KBM-7 (cell line): ENCODE measurements at regions not wholly inside any gene's neighbourhood (a gene's known extent, or its start where the extent isn't known, plus 50 kb on each side); places are given as distances from the start of the nearest gene placed in this dataset.
"Not testable (repeated sequence)": the region's sequence is repeated elsewhere in the genome, so short reads cannot be mapped to it uniquely, and the experiment has no call there.

ENCODE experiments used
- DNase-seq: peaks from one replicate; pipeline ENCODE4 v3.0.0-alpha.2; 2015
- in situ Hi-C: fragments of 300-500 bp; cut with MboI; formaldehyde crosslinking; loops from 2 replicates; pipeline ENCODE4 v1.14.3; 2020; ENCODE audit warnings: low sequenced_read_pairs, low pct_unique_long_range_greater_than_20kb, mixed read lengths

DNA sequence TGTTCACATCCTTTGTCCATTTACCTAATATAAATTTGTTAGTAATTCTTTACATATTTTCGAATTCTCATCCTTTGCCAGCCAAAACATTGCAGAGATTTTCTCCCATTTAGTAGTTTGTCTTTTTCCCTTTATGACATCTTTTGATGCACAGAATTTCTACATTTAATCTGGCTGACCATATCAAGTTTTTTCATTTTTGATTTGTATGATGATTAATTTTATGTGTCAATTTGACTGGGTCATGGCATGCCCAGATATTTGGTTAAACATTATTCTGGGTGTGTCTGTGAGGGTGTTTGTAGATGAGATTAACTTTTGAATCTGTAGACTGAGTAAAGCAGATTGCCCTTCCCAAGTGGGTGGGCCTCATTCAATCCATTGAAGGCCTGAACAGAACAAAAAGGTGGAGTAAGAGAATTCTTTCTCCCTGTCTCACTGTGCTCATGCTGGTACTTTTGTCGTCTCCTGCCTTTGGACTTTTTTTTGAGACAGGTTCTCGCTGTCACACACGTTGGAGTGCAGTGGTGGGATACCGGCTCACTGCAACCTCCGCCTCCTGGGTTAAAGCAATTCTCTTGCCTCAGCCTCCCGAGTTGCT is 72.1 kb upstream of the EPB41L1 start:
- in situ Hi-C loops, result no loop called here
- no peak for DNase-seq

DNA sequence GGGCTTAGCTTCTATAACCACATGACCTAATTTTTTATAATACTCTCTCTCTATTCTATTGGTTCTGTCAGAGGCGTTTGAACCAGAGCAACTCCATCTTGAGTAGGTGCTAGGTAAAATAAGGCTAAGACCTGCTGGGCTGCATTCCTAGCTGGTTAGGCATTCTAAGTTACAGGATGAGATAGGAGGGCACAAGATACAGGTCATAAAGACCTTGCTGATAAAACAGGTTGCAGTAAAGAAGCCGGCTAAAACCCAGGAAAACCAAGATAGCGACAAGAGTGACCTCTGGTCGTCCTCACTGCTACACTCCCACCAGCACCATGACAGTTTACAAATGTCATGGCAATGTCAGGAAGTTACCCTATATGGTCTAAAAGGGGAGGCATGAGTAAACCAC is 71.3 kb upstream of the EPB41L1 start:
- in situ Hi-C loops, DNase-seq: not testable (repeated sequence)

DNA sequence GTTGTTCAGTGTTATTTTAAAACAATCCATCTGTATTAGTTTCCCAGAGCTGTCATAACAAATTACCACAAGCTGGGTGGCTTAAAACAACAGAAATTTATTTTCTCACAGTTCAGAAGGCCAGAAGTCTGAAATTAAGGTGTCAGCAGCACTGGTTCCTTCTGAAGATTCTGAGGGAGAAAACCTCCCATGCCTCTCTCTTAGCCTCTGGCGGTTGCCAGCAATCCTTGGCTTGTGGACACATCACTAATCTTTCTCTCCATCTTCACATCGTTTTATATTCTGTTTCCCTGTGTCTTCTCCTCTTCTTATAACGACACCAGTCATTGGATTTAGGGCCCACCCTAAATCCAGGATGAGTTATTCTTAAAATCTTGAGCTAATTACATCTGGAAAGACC is 70.2 kb upstream of the EPB41L1 start:
- DNase-seq, result no peak
- in situ Hi-C loops, result no loop called here

DNA sequence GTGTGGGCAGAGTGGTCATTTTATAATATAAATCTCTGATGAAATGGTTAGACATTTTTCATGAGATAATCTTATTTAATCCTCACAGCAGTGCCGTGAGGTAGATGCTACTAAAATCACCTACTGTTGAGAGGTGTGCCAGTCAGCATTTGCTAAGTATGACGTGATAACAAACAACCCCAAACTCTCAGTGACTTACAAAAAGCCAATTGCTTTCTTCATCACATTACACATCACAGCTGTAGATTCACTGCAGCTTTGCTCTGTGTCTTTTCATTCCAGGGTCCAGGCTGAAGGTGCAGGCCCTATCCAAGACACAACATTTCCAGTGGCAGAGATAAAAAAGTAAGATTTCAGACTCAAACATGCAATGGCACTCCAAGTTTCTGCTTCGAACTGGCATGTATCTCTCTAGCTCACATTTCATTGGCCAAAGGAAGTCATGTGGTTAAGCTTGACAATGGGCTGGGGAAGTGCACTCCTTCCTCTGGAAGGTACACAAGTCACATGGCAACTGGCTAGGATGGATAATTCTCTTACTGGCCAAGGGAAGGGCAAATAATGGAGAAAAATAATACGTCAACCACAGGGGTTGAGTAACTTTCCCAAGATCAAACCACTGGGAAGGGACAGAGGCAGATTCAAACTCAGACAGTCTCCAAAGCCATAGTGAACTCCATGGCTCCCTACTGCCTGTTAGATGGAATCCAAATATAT is 69.5 kb upstream of the EPB41L1 start:
- peak; percentile 56 for DNase-seq
- in situ Hi-C loops, result no loop called here

DNA sequence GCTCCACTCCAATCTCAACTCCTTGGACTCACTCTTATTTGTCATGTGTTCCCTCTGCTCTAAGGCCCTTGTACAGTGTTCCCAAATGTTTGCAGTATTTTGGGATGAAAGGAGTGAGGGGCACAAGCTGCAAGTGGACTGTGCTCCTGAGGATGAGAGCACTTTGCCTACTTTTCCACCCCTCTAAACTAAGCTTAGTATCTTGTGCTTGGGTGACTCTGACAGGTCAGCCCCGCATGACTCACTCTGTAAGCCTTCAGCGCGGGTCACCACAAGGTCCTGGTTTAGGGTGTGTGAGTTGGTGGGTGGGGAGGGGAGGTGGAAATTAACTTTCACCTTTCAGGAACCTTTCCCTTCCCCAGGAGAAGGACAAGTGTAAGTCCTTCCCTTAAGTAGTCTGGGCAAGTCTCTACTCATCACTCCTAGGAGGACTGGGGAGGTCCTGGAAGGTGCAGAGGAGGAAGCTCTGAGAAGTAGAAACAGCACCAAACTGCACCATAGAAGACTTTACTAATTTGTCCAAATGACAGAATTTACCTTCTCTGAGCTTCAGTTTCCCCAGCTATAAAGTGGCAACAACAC is 68.8 kb upstream of the EPB41L1 start:
- peak; percentile 65 for DNase-seq
- in situ Hi-C loops, result no loop called here

DNA sequence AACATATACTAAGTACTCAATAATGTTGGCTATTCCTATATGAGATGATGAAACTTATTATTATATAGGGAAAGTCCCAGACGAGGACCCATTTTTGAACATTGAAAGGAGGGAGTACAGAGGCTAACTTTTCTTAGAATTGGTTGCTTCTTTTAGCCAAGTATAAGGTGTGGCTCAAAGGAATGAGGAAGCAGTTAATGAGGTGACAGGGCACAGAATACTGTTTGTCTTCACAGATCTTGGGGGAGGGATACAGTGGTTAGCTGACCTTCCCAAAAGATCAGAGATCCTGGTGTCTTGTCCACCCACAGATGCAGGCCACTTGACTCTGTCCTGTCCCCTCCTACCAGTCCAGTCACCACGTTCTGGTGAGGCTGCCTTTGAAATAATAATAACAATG is 67.8 kb upstream of the EPB41L1 start:
- in situ Hi-C loops, result no loop called here
- DNase-seq, result peak; percentile 46

DNA sequence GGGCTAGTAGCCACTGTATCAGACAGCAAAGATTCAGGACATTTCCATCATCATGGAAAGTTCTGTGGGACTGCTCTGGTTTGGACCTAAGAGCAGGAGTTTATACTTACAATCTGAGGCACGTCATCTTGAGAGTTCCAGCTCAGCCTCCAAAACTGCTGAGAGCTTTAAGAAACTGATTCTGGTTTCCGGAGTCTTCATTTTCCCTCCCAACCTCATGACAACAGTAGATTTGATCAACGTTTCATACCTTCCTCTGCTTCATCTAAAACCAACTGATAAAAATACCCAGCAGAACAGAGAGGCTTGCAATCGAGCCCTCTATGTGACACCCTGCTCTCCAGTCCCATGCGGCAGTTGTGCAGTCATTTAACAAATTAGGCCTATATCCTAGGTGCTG is 64.3 kb upstream of the EPB41L1 start:
- DNase-seq, result no peak
- in situ Hi-C loops, result no loop called here

DNA sequence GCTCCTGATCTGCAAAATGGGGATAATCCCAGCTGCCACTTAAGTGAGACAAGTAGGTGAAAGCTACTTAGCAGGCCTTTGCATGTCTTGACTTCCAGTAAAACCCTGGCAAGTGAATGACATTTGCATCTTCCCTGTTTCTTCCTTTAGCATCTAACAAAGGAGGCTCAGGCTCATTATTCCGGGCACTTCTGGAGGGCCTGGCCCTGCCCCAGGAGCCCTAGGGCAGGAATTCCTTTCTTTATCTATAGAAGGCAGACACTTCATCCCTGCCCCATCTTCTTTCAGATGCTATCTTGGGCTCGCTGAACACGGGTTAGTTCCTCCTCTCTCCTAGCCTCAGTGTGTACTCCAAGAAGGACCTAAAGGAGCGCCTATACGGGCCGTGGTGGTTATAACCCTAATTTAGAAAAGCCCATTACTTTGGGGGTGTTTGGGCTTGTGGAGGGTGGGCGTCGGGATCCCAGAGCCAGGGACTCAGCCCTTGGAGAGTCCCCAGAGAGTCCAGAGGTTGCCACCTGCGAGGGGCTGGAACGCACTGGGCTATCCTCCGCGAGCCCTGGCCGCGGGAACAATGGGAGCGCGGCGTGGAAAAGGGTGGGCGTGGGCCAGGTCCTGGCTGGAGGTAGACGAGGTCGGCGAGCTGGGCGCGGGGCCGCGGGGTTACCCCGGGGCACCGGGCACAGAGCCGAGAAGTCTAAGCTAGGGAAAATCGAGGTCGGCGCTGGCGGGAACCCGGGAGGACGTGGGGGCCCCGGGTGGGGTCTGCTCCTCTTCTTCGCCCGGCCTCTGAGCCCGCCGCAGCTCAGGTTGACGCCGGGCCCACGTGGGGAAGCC is 62.8 kb upstream of the EPB41L1 start:
- no peak for DNase-seq
- in situ Hi-C loops, result no loop called here

DNA sequence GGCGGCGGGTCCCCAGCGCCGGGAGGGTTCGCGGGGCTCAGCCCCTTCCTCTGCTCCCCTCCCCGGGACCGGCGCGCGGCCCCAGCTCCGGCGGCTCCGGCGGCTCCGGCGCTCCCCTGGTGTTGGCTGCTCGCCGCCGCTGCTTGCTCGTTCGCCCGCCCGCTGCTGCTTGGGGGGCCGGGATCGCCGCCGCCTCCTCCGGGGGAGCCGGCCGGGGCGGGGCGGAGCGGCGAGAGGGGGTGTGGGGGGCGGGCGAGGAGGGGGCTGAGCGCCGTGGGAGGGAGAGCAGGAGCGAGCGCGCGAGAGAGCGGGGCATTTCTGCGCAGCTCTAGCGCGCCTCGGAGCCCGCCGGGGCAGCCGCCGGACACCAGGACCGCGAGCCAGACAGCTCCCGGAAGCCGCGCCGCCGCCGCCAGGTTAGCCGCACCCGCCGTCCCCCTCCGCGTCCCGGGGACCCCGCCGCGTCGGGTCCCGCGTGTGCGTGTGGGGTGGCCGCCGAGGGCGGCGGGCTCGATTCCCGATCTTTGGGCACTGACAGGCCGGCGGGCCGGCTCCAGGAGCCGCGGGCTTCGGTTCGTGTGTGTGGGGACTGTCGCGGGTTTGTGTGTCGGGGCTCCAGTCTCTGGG is 62.0 kb upstream of the EPB41L1 start:
- peak; percentile 19 for DNase-seq
- in situ Hi-C loops, result no loop called here

DNA sequence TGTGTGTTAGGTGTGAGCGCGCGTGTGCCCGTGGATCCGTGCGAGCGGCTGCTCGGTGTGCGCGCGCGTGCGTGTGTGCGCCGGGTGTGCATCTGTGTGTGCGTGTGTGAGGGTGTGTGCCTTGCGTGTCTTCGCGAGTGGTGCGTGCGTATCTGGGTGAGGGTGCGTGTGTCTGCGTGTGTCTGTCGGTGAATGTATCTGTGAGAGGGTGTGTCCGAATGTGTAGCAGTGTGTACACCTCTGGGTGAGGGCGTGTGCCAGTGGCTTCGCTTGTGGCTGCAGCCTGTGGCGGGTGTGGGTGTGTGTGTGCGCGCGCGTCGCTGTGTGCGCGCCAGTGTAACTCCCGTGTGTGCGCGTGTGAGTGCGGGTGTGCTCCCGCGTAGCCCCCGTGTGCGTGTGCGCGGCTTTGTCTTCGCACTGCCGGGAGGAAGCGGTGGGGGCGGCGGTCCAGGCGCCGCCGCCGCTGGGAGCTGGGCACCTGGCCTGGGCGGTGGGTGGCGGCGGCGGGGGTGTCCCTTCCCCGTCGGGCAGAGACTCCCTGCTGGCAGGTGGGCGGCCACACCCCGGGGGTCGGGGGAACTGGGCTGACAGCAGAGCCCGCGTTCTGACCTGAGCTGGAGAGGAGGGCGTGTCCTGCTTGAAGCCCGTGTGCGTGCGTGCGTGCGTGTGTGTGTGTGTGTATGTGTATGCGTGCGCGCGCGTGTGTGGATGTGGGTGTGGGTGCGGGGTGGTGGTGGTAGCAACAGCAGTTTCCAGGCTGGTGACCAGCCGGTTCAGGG is 61.3 kb upstream of the EPB41L1 start:
- DNase-seq, result peak; percentile 49
- in situ Hi-C loops, result no loop called here

DNA sequence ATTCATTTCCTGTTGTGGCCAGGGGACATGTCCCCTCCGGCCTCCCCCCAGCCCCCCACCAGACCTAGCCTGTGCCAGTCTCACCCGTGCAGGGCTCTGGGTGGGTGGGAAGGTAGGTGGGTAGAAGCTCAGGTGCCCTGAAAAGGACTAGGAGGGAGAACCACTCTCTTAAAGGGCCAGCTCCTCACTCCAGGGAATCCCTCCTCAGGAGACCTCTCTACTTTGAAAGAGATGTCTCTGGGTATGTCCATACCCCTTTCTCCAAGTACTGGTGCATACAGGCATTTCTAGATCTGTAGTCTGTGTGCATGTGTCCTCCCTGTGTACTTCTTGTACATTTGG is 60.8 kb upstream of the EPB41L1 start:
- in situ Hi-C loops, result no loop called here
- DNase-seq, result no peak

DNA sequence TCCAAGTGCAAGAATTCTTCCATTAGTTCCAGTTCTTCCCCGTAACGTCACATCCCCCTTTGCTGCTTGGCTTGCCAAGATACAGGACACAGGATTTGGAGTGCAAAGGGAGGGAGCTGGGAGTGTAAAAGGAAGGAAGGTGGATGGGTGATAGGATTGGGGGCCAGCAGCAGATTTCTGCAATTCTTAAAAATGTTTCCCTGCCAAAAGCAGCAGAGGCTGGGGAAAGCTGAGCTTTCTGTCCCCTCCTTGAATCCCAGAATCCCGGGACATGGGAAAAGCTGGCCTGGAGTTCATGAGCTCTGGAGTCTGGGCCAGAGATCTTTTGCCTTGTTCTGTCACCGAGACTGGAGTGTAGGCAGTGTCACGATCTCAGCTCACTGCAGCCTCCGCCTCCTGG is 60.0 kb upstream of the EPB41L1 start:
- in situ Hi-C loops, result no loop called here
- no peak for DNase-seq

DNA sequence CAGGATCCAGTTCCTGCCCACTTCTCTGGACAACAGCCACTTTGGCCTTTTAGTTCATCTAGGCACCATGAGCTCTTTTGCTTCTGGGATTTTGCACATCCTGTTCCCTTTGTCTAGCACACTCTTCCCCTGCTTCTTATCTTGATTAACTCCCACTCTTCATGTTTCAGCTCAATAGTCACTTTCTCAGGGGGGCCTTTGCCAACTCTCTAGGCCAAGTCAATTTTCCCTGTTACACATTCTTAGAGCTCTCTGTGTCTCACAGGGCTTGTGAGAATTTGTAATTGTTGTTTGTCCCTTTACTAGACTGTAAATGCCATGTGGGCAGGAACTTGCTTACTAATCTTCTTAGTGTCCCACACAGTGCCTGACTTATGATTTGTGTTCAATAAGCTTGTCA is 58.1 kb upstream of the EPB41L1 start:
- no peak for DNase-seq
- in situ Hi-C loops, result no loop called here

DNA sequence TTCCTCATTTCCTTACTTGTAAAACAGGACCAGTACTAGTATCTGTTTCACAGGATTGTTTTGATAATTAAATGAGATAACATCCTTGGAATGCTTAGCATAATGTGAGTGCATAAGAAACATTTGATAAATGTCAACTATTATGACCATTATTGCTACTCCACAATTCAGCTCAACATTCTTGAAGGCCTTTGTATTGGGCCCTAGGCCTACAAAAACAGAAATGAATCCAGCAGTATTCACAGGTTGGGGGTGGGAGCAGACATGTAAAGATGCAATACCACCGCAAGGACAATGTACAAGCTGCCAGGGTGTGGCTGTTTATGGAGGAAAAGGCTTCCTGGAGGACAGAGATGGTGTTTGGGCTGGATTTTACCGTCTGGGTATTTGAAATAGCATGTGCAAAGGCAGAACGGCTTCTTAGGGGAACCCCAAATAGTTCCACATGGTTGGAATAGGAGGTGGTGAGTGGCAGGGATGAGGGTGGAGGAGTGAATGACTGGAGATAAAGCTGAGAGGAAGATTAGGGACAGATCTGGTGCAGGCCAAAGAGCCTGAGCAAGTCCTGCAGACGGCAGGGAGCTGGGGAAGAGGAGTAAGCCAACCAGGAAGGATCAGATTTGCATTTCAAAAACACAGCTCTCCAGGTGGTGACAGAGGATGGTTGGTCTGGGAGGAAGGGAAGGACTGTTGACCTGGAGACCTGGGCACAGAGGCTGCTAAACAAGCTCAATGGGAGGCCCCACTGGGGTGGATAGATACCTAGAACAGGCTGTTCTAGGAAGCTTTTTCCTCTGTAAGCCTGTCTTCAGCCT is 57.0 kb upstream of the EPB41L1 start:
- in situ Hi-C loops, result no loop called here
- DNase-seq, result no peak

DNA sequence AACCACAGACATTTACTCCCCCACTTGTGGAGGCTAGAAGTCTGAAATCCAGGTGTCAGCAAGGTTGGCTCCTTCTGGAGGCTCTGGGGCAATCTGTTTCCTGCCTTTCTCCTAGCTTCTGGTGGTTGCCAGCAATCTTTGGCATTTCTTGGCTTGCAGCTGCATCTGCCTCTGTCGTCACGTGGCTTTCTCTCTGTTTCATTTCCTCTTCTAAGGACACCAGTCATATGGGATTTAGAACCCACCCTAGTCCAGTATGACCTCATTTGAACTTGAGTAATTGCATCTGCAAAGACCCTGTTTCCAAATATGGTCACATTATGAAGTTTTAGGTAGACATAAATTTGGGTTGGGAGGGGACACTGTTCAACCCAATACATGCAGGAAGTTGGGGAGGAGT is 56.2 kb upstream of the EPB41L1 start:
- in situ Hi-C loops, result no loop called here
- peak; percentile 91 for DNase-seq

DNA sequence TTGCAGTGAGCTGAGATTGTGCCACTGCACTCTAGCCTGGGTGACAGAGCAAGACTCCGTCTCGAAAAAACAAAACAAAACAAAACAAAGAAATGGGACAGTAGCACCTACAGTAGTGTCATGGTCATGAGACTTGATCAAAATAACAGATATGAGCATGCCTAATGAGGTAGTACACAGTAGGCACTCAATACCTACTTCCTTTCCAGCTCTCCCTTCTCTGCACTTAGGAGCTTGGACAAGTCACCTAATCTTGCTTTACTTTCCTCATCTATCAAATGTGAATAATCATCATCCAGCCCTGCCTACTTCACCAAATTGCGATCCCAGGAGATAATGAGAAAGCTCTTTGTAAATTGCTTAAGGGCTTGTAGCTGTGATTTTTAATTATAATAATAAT is 55.4 kb upstream of the EPB41L1 start:
- no peak for DNase-seq
- in situ Hi-C loops, result no loop called here

DNA sequence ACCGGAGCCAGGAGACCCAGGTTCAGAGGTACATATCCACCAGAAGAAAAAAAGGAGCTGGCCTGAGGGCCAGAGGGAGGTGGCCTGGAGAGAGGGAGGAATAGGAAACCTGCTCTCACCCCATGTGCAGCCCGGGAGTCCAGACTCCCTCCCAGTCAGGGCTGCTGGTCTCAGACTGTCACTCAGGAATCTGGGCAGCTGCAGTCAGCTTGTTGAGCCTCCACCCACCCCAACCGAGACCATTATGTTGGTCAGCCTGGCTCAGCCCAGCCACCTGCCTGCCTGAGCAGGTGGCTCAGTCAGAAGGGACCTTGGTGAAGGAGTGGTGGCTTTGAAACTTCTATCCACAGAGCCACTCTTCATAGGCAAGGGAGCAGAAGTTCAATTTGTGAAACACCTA is 53.3 kb upstream of the EPB41L1 start:
- DNase-seq, result no peak
- in situ Hi-C loops, result no loop called here

DNA sequence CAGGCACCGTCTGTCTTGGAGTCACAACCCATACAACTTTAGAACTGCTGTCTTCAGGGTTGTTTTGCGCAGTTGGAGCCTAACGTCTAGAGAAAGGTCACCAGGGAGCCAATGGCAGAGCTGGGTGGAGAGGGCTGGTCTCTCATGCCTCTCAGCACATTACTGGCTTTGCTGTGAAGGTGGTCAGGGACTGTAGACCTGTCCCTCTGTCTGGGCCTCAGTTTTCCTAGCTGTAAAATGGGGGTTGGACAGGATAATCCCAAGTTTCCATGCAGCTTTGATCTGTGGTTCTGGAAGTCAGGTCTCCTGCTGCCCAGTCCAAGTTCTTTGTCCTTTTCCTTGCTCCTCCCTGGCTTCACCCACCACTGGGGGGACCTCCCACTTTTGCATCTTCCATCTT is 52.2 kb upstream of the EPB41L1 start:
- no peak for DNase-seq
- in situ Hi-C loops, result no loop called here
